Progenitor cell of endocrine pancreas (in vitro differentiated cells): ENCODE measurements at regions not wholly inside any gene's neighbourhood (a gene's known extent, or its start where the extent isn't known, plus 50 kb on each side); places are given as distances from the start of the nearest gene placed in this dataset.

Source experiments
- DNase-seq: peaks from one replicate; pipeline ENCODE4 v3.0.0; 2021; ENCODE audit warnings: low spot score; ENCODE audit not compliant: unreplicated experiment
- H3K27ac Mint-ChIP-seq: 2 replicates; pipeline ENCODE4 v1.8.0; 2021; ENCODE audit warnings: mild to moderate bottlenecking, moderate library complexity, mixed read lengths
- H3K27me3 Mint-ChIP-seq: 2 replicates; pipeline ENCODE4 v1.8.0; 2021; ENCODE audit warnings: mixed read lengths
- H3K36me3 Mint-ChIP-seq: 2 replicates; pipeline ENCODE4 v1.8.0; 2022; ENCODE audit warnings: mixed read lengths; ENCODE audit not compliant: insufficient read depth
- H3K4me1 Mint-ChIP-seq: 2 replicates; pipeline ENCODE4 v1.8.0; 2021; ENCODE audit warnings: low read depth, mixed read lengths
- H3K4me3 Mint-ChIP-seq: 2 replicates; pipeline ENCODE4 v1.8.0; 2021; ENCODE audit warnings: low read depth, mild to moderate bottlenecking, moderate library complexity, mixed read lengths
- H3K9me3 Mint-ChIP-seq: 2 replicates; pipeline ENCODE4 v1.8.0; 2021; ENCODE audit warnings: low read depth, mixed read lengths
- TF ChIP-seq, protein P1 (sequence below): fragments of 200-600 bp; sonication (generic); IDR thresholded peaks from one replicate; pipeline ENCODE4 v1.5.0; 2021; ENCODE audit warnings: antibody characterized with exemption, mild to moderate bottlenecking; ENCODE audit not compliant: unreplicated experiment

DNA sequence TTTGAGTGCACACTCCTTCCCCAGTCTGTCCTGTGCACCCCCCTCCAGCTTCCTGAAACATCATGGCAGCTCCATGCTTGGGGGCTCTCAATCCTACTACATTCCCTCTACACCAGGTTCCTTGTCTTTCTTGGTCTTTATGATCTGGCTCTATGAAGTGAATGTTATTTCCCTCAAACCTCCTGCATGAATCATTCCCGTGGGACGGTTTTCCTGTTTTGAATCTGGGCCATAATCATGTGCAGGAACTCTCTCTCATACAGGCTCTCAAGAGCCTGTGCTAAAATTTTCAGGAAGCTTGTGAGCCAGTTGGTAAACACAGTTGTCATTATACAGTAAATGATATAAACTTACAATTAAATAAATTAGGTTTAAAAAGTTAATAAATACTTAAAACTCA, 89.8 kb upstream of the KCNE2 start:
- H3K27me3 Mint-ChIP-seq = no peaks in the 10 kb centered on the region

DNA sequence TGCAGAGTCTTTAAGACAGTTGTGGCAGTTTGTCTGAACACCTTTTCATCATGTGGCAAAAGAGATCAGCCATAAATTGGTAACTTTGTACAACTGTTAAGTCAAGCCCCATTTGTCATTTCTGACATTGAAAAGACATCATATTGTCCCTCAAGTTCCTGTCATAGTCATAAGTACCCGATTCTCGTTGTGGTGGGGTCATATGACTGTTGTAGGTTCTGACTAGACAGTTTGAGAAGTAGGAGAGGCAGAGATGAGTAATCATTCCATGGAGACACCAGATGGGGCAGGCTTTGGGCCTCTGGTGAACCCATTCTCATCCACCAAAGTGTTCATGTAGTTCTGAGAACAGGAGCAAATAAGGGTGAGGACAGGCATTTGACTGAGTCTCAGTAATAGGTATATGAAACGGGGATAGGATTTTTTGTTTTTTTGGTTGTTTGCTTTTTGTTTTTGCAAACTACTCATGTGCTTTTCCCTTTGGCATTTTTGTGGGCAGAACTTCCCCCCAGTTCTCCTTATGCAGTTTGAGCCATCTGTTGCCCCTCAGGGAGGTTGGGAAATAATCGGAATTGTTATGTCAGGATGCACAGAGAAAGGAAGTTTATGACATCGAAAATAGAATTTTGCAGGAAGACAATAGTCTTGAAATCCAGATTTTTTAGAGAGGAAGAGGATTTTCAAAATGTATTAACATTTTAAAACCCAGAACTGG, 86.9 kb upstream of the KCNE2 start:
- Mint-ChIP-seq H3K36me3 (no peaks in the 10 kb centered on the region), H3K4me1 (peaks cover 12% of the 10 kb centered on the region), H3K9me3 (no peaks in the 10 kb centered on the region), H3K4me3 (no peak overlapping the region), H3K27ac (no peak overlapping the region), H3K27me3 (no peaks in the 10 kb centered on the region)
- TF ChIP-seq, protein P1, sequence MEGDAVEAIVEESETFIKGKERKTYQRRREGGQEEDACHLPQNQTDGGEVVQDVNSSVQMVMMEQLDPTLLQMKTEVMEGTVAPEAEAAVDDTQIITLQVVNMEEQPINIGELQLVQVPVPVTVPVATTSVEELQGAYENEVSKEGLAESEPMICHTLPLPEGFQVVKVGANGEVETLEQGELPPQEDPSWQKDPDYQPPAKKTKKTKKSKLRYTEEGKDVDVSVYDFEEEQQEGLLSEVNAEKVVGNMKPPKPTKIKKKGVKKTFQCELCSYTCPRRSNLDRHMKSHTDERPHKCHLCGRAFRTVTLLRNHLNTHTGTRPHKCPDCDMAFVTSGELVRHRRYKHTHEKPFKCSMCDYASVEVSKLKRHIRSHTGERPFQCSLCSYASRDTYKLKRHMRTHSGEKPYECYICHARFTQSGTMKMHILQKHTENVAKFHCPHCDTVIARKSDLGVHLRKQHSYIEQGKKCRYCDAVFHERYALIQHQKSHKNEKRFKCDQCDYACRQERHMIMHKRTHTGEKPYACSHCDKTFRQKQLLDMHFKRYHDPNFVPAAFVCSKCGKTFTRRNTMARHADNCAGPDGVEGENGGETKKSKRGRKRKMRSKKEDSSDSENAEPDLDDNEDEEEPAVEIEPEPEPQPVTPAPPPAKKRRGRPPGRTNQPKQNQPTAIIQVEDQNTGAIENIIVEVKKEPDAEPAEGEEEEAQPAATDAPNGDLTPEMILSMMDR = no peak
- DNase-seq = no peak

More for the DNA sequence above, 89.8 kb upstream of the KCNE2 start:
- no peaks in the 10 kb centered on the region for H3K9me3 Mint-ChIP-seq
- TF ChIP-seq, protein P1 = no peak
- DNase-seq = no peak
- no peak overlapping the region for H3K27ac Mint-ChIP-seq
- H3K4me3 Mint-ChIP-seq = no peak overlapping the region
- H3K36me3 Mint-ChIP-seq = no peaks in the 10 kb centered on the region
- H3K4me1 Mint-ChIP-seq = peaks cover 2% of the 10 kb centered on the region

DNA sequence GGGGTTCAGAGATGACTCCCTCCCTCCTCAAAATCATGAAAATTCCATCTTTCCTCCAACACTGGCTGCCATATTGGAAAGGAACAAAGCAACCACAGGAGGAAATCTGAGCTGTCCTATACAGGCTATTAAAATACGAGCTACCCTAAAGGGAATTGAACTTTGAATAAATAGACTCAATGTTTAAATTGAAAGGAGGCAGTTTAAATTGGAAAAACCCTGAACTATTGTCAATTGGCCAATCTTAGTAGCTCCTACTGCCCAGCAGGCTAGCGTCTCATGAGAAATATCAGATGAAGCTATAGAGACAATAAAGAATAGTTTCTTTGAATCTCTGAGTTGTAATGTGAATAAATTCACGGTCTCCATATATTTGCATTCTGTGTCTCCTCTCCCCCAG, 85.4 kb upstream of the KCNE2 start:
- Mint-ChIP-seq H3K9me3 (no peaks in the 10 kb centered on the region), H3K27ac (no peak overlapping the region)

DNA sequence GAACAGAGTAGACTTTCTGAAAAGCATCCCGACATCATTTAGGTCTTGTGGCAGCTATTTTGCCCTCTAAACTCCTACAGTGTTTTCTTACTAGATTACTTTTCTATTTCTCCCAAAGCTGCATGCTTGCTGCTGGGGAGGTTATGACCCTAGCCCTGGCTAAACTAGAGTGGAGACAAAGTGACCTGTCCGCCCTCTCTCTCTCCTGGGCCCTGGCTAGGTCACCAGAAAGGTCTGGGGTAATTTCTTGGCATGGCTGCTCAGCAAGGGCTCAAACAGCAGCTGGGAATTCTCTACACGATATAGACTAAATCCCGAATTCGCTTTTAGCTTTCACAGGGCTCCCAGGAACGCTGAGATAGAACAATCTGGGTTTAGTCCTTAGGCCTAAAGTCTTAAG, 84.5 kb upstream of the KCNE2 start:
- H3K4me1 Mint-ChIP-seq = peaks cover 12% of the 10 kb centered on the region

More for the DNA sequence above, 85.4 kb upstream of the KCNE2 start:
- no peak for DNase-seq
- peaks cover 12% of the 10 kb centered on the region for H3K4me1 Mint-ChIP-seq
- H3K4me3 Mint-ChIP-seq = no peak overlapping the region
- no peaks in the 10 kb centered on the region for H3K27me3 Mint-ChIP-seq
- no peaks in the 10 kb centered on the region for H3K36me3 Mint-ChIP-seq
- TF ChIP-seq, protein P1 = no peak

DNA sequence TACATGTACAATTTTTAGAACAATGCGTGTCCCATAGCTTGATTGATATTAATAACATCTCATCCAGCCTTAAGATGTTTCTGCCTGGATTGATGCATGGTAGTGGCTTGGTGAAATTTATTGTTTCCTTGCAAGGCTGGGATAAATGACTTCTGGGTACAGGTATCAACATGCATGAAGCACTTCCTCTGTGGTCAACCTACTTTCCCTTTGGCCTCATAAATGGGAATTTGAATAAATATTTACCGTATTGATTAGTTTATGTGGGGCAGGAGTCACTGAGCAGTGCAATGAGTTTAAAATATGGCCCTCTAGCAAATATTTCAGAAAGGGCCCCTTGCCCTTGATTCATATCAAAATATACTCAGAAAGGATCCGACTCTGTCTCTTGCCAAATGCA, 83.9 kb upstream of the KCNE2 start:
- TF ChIP-seq, protein P1 = no peak
- H3K27ac Mint-ChIP-seq = no peak overlapping the region
- H3K36me3 Mint-ChIP-seq = no peaks in the 10 kb centered on the region
- no peak for DNase-seq
- H3K9me3 Mint-ChIP-seq = peaks cover 3% of the 10 kb centered on the region
- H3K4me1 Mint-ChIP-seq = peaks cover 12% of the 10 kb centered on the region
- no peak overlapping the region for H3K4me3 Mint-ChIP-seq
- no peaks in the 10 kb centered on the region for H3K27me3 Mint-ChIP-seq

More for the DNA sequence above, 84.5 kb upstream of the KCNE2 start:
- no peak for DNase-seq
- Mint-ChIP-seq H3K4me3 (no peak overlapping the region), H3K27me3 (no peaks in the 10 kb centered on the region), H3K27ac (no peak overlapping the region), H3K9me3 (peaks cover 3% of the 10 kb centered on the region), H3K36me3 (no peaks in the 10 kb centered on the region)
- TF ChIP-seq, protein P1 = no peak
